ENCODE measurements at regions not wholly inside any gene's neighbourhood (a gene's known extent, or its start where the extent isn't known, plus 50 kb on each side); places are given as distances from the start of the nearest gene placed in this dataset.

- TF ChIP-seq POLR2A (IDR thresholded peaks at IDR 0.05; ENCODE audit: low read length) = no peak
- no peak for TF ChIP-seq GATA1 (IDR thresholded peaks at IDR 0.05; ENCODE audit: low read depth, low read length)
Measured at GRCh38 chr9:16052757-16053530, 500.1 kb downstream of the CCDC171 start.
